ENCODE measurements at regions not wholly inside any gene's neighbourhood (a gene's known extent, or its start where the extent isn't known, plus 50 kb on each side); places are given as distances from the start of the nearest gene placed in this dataset.

DNA sequence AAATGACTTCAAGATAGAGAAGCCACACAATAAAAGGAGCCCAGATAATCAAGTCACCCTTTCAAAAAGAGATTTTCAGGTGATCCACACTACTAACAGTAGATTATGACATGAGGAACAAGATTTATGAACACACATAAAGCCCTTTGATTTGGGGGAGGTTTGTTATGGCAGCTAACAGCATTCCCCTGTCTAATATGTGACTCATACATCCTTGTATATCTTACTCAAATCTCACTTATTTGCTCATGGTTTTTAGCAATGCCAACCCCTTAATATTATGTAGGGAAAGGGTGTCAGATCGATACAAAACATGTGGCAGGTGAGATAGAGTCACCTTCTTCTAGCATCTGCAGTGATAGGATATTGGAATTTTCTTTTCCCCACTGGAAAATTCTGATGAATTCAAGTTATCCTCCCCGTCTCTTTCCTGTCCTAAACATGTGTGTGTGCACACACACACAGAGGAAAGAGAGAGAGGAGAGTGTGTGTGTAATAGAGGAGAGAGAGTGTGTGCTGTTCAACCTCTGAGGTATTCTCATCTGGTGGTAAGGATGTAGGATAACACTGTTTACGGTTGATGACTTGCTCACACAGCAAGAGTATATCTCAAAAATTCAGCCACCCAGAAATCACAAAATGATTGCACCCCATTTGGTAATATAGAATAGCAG lies 319.9 kb downstream of the KCNC2 start:
- H3K27me3 ChIP-seq (ENCODE audit: low read depth), result no peaks in the 10 kb centered on the region
- H3K4me1 ChIP-seq, result no peaks in the 10 kb centered on the region
- in situ Hi-C loops (cut with MboI; ENCODE audit: low sequenced_read_pairs), result no loop called here
- no peak for DNase-seq (ENCODE audit: low spot score in 2 of 2)
- no peak overlapping the region for H3K4me3 ChIP-seq
- H3K9me3 ChIP-seq, result no peaks in the 10 kb centered on the region
- no peaks in the 10 kb centered on the region for H3K36me3 ChIP-seq (replicated peaks)

DNA sequence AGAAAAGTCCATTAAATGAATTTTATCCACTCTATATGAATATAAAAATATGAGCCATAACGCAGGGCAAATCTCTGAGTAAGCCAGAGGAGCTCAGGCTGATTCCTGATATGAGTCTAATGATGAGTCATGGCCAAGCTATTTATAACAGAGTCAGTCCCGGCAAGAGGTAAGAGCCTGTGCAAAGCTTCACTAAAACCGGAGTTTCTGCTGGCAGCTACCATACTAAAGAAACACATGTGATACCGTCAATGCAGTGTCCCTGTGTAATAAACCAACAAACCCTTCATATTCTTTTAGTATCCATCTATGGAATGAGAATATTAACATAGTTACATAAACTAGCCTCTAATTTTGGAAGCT lies 319.4 kb downstream of the KCNC2 start:
- H3K4me3 ChIP-seq, result no peak overlapping the region
- no peaks in the 10 kb centered on the region for H3K27me3 ChIP-seq (ENCODE audit: low read depth)
- DNase-seq (ENCODE audit: low spot score in 2 of 2), result no peak
- in situ Hi-C loops (cut with MboI; ENCODE audit: low sequenced_read_pairs), result no loop called here
- no peaks in the 10 kb centered on the region for H3K36me3 ChIP-seq (replicated peaks)
- H3K9me3 ChIP-seq, result no peaks in the 10 kb centered on the region
- H3K4me1 ChIP-seq, result no peaks in the 10 kb centered on the region

- Histone ChIP-seq H3K4me1 (no peaks in the 10 kb centered on the region), H3K9me3 (no peaks in the 10 kb centered on the region), H3K27me3 (ENCODE audit: low read depth) (no peaks in the 10 kb centered on the region), H3K4me3 (no peak overlapping the region), H3K36me3 (replicated peaks) (no peaks in the 10 kb centered on the region)
- in situ Hi-C loops (cut with MboI; ENCODE audit: low sequenced_read_pairs), result no loop called here
- no peak for DNase-seq (ENCODE audit: low spot score in 2 of 2)
Measured at GRCh38 chr12:74891083-74891668, 318.5 kb downstream of the KCNC2 start.

DNA sequence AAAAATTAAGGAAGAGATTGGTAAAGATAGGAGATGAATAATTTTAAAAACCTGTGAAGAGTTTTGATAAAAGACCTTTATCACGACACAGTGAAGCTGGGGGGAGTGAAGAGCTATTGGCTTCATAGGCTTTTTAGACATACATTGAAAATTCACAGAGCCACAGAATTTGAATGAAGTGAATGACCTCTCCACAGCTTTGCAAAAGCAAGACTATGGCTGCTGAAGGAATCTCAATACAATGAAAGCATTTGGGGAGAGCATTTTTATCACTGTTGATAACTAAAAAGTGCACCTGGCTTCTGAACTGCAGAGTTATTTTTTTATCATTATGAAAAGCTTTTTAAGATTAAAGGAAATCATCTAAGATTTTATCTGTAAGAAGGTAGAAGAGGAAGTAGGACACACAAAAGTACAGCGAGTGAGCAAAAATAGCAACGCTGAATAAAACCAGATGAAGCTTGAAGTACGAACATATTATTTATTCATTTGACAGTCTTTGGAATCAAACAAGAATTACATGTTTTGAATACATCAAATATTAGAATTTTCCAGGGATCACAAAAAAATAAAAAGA lies 317.5 kb downstream of the KCNC2 start:
- H3K36me3 ChIP-seq (replicated peaks), result no peaks in the 10 kb centered on the region
- H3K4me3 ChIP-seq, result no peak overlapping the region
- no peaks in the 10 kb centered on the region for H3K4me1 ChIP-seq
- DNase-seq (ENCODE audit: low spot score in 2 of 2), result no peak
- in situ Hi-C loops (cut with MboI; ENCODE audit: low sequenced_read_pairs), result no loop called here
- no peaks in the 10 kb centered on the region for H3K27me3 ChIP-seq (ENCODE audit: low read depth)
- H3K9me3 ChIP-seq, result no peaks in the 10 kb centered on the region

GRCh38 chr12:74896186-74896585 lies 313.5 kb downstream of the KCNC2 start:
- Histone ChIP-seq H3K27me3 (ENCODE audit: low read depth) (no peaks in the 10 kb centered on the region), H3K4me1 (no peaks in the 10 kb centered on the region), H3K4me3 (no peak overlapping the region), H3K9me3 (no peaks in the 10 kb centered on the region), H3K36me3 (replicated peaks) (no peaks in the 10 kb centered on the region)
- in situ Hi-C loops (cut with MboI; ENCODE audit: low sequenced_read_pairs), result no loop called here
- DNase-seq (ENCODE audit: low spot score in 2 of 2), result no peak

DNA sequence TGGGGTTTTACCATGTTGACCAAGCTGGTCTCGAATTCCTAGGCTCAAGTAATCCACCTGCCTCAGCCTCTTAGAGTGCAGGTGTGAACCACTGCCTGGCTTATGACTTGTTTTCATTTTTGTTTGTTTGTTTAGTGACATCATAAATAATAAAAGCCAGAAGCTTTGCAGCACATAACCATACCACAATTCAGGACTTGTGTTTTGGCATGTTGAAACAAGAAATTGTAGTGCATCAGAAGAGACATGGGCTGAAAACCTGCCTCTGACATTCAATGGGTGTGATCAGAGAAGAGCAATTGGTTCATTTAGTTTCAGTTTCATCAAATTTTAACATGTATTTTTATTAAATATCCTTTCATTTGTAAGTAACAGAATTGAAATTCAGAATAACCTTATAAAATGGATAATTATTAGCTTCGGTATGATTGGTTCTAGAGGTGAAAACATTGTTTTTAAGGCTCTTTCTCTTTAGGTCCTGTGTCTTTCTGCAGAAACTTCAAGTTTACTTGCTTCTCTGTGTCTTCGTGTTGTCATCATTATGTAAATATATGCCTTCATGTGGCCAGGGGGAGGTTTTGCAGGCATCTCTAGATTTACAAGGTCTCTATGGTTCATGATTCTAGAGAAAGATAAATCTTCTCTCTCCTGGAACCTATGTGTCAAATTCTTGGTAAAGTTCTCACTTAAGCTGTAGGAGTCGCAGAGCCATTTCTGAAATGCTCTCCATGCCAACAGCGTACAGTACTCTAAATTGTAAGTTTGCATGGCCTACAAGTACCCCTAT lies 312.0 kb downstream of the KCNC2 start:
- in situ Hi-C loops (cut with MboI; ENCODE audit: low sequenced_read_pairs), result no loop called here
- Histone ChIP-seq H3K4me1 (no peaks in the 10 kb centered on the region), H3K9me3 (no peaks in the 10 kb centered on the region), H3K27me3 (ENCODE audit: low read depth) (no peaks in the 10 kb centered on the region; the same call in 1 of the 2 replicates), H3K4me3 (no peak overlapping the region), H3K36me3 (replicated peaks) (no peaks in the 10 kb centered on the region)
- DNase-seq (ENCODE audit: low spot score in 2 of 2), result no peak

DNA sequence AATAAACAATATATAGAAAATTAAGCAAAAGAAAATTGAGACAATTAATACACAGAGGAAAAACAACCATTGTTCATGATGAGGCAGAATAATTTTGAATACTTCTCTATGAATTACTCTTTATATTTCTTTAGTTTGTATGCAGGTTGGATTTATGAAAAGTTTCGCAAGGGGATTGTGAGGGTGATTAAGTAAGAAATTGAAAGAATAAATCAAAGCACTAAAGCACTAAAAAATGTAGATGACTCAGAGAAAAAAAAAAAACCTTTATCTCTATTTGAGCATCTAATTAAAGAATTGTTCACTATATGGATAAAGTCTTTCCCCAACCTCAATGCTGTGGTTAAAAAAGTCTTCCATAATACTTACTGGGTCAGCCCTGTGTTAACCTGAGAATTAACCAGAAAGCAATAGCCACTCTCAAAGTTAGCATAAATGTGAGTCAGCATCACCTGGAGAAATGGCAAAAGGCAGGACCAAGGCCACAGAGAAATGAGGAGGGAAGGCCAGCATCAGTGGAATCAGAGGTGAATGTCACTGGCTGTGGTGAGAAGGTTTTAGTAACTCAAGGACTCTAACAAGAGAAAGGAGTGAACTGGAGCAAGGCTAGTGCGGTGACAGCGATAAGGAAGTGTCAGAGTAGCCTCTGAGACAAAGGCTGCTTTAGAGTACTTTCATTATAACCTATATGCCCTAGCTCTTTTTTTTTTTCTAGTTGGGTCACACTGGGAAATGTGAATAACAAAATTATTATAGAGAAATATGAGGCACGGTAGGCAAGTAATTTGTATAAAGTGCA lies 310.4 kb downstream of the KCNC2 start:
- Histone ChIP-seq H3K4me1 (no peaks in the 10 kb centered on the region), H3K27me3 (ENCODE audit: low read depth) (no peaks in the 10 kb centered on the region; the same call in 1 of the 2 replicates), H3K36me3 (replicated peaks) (no peaks in the 10 kb centered on the region), H3K4me3 (no peak overlapping the region), H3K9me3 (no peaks in the 10 kb centered on the region)
- DNase-seq (ENCODE audit: low spot score in 2 of 2), result no peak
- in situ Hi-C loops (cut with MboI; ENCODE audit: low sequenced_read_pairs), result no loop called here

DNA sequence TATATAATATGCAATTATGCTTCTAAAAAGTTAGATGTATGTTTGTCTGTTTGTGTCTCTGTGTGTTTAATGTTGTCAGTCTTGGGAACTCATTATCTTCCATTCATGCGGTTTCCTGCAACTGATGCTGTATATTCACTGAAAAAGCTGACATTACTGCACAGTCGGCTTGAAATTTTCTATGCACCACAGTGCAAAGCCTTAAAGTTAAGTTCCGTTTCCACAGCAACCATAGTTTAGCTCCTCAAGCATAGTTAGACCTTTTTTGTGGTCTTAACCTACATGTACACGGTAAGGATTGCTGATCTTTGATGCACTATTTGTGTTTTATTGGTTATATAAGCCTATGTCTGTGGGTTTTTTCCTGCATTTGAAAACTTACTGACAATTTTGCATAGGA lies 309.4 kb downstream of the KCNC2 start:
- Histone ChIP-seq H3K4me3 (no peak overlapping the region), H3K27me3 (ENCODE audit: low read depth) (no peaks in the 10 kb centered on the region; the same call in 1 of the 2 replicates), H3K36me3 (replicated peaks) (no peaks in the 10 kb centered on the region), H3K4me1 (no peaks in the 10 kb centered on the region), H3K9me3 (no peaks in the 10 kb centered on the region)
- in situ Hi-C loops (cut with MboI; ENCODE audit: low sequenced_read_pairs), result no loop called here
- DNase-seq (ENCODE audit: low spot score in 2 of 2), result no peak

- in situ Hi-C loops (cut with MboI; ENCODE audit: low sequenced_read_pairs), result no loop called here
- peak in 1 of 2 experiments; percentile 17 for DNase-seq (ENCODE audit: low spot score in 2 of 2)
- Histone ChIP-seq H3K4me1 (no peaks in the 10 kb centered on the region), H3K27me3 (ENCODE audit: low read depth) (no peaks in the 10 kb centered on the region; the same call in 1 of the 2 replicates), H3K9me3 (no peaks in the 10 kb centered on the region), H3K36me3 (replicated peaks) (no peaks in the 10 kb centered on the region), H3K4me3 (no peak overlapping the region)
Measured at GRCh38 chr12:74903522-74903921, 306.1 kb downstream of the KCNC2 start.

GRCh38 chr12:74906224-74906623 lies 303.4 kb downstream of the KCNC2 start:
- Histone ChIP-seq H3K36me3 (replicated peaks) (no peaks in the 10 kb centered on the region), H3K4me1 (no peaks in the 10 kb centered on the region), H3K4me3 (no peak overlapping the region), H3K9me3 (no peaks in the 10 kb centered on the region), H3K27me3 (ENCODE audit: low read depth) (no peaks in the 10 kb centered on the region; the same call in 1 of the 2 replicates)
- in situ Hi-C loops (cut with MboI; ENCODE audit: low sequenced_read_pairs), result no loop called here
- DNase-seq (ENCODE audit: low spot score in 2 of 2), result no peak

DNA sequence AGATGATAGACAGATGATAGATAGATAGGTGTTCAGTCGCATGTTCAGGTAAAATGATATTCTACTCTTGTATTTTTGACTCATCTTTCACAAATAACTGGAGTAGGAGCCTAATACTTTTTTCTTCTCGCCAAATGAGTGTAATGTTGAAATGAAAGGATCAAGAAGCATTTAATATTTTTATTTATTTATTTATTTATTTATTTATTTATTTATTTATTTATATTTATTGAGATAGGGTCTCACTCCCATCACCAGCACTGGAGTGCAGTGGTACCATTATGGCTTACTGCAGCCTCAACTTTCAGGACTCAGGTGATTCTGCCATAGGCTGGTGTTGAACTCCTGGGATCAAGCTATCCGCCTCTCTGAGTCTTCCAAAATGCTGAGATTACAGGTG lies 298.8 kb downstream of the KCNC2 start:
- Histone ChIP-seq H3K36me3 (replicated peaks) (no peaks in the 10 kb centered on the region), H3K4me3 (no peak overlapping the region), H3K9me3 (no peaks in the 10 kb centered on the region), H3K4me1 (no peaks in the 10 kb centered on the region), H3K27me3 (ENCODE audit: low read depth) (no peaks in the 10 kb centered on the region)
- DNase-seq (ENCODE audit: low spot score in 2 of 2), result no peak
- in situ Hi-C loops (cut with MboI; ENCODE audit: low sequenced_read_pairs), result no loop called here

- in situ Hi-C loops (cut with MboI; ENCODE audit: low sequenced_read_pairs), result no loop called here
- no peak for DNase-seq (ENCODE audit: low spot score in 2 of 2)
- Histone ChIP-seq H3K27me3 (ENCODE audit: low read depth) (no peaks in the 10 kb centered on the region), H3K36me3 (replicated peaks) (no peaks in the 10 kb centered on the region), H3K9me3 (no peaks in the 10 kb centered on the region), H3K4me1 (no peaks in the 10 kb centered on the region), H3K4me3 (no peak overlapping the region)
Measured at GRCh38 chr12:74914378-74914777, 295.3 kb downstream of the KCNC2 start.

DNA sequence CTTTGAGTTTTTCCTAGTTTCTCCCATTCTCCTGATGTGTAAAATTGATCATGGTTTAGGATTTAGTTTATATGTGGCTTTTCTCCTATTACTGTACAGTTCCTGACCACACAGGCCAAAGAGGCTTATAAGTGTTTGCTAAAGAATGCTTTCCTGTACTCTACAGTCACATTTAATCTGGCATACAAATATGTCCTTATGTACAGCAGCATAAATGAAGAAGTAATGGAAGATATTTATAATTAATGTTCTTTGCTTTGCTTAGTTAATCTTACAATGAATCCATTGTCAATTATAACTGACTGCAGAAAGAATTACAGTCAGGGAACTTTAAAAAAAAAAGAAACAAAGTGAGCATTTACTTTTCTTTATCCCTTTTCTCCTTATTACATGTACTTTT lies 293.9 kb downstream of the KCNC2 start:
- Histone ChIP-seq H3K36me3 (replicated peaks) (no peaks in the 10 kb centered on the region), H3K4me1 (no peaks in the 10 kb centered on the region), H3K9me3 (no peaks in the 10 kb centered on the region), H3K27me3 (ENCODE audit: low read depth) (no peaks in the 10 kb centered on the region), H3K4me3 (no peak overlapping the region)
- no peak for DNase-seq (ENCODE audit: low spot score in 2 of 2)
- in situ Hi-C loops (cut with MboI; ENCODE audit: low sequenced_read_pairs), result no loop called here
